AG04449 (cell line): ENCODE measurements at regions not wholly inside any gene's neighbourhood (a gene's known extent, or its start where the extent isn't known, plus 50 kb on each side); places are given as distances from the start of the nearest gene placed in this dataset.

Experiments used
- CTCF ChIA-PET: fragments of 350-600 bp; formaldehyde crosslinking; extraction: SDS; loops from one replicate; lab custom pipeline; 2021; ENCODE audit warnings: antibody characterized with exemption; lab: Yijun Ruan, JAX
- POLR2A ChIA-PET: fragments of 400-600, 350-600 bp; formaldehyde crosslinking; extraction: SDS; loops from one replicate; lab custom pipeline; 2020; ENCODE audit warnings: antibody characterized with exemption, inconsistent platforms; lab: Yijun Ruan, JAX
- DNase-seq: peaks from one replicate; pipeline ENCODE4 v3.0.0-alpha.2; 2010; ENCODE audit warnings: low read depth, low spot score
- H3K4me3 ChIP-seq: 2 replicates; pipeline ENCODE4 v1.5.1; 2011; ENCODE audit warnings: low read depth, mild to moderate bottlenecking, control low read depth, low read length
- TF ChIP-seq, protein P1 (sequence below): IDR thresholded peaks from one replicate; pipeline ENCODE4 v1.5.1; 2011; ENCODE audit warnings: mild to moderate bottlenecking, moderate library complexity, low read length, control low read depth, inconsistent platforms; ENCODE audit not compliant: insufficient read depth; ENCODE audit errors: missing control alignments

GRCh38 chr12:17527021-17527420 lies 563.0 kb downstream of the RERGL start:
- CTCF ChIA-PET = no interaction called here
- H3K4me3 ChIP-seq = no peak overlapping the region
- POLR2A ChIA-PET = no interaction called here
- DNase-seq = no peak
- TF ChIP-seq, protein P1, sequence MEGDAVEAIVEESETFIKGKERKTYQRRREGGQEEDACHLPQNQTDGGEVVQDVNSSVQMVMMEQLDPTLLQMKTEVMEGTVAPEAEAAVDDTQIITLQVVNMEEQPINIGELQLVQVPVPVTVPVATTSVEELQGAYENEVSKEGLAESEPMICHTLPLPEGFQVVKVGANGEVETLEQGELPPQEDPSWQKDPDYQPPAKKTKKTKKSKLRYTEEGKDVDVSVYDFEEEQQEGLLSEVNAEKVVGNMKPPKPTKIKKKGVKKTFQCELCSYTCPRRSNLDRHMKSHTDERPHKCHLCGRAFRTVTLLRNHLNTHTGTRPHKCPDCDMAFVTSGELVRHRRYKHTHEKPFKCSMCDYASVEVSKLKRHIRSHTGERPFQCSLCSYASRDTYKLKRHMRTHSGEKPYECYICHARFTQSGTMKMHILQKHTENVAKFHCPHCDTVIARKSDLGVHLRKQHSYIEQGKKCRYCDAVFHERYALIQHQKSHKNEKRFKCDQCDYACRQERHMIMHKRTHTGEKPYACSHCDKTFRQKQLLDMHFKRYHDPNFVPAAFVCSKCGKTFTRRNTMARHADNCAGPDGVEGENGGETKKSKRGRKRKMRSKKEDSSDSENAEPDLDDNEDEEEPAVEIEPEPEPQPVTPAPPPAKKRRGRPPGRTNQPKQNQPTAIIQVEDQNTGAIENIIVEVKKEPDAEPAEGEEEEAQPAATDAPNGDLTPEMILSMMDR = no peak

DNA sequence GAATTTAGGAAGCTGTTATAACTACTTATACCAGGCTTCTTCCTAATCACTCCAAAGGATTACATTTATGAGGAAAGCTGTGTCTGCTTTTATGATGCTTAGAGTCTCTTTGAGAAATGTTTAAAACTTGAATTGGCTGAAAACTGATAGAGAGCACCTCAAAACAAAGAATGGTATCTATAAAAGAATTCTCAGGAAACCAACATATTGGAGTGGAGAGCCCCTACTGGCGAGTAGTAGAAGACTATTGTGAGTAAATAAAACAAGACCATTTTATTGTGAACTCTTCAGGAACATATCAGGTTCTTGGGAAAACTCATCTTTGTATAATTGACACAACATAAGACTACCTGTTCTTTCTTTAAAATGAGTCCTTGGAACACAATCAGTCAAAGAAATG lies 578.6 kb downstream of the RERGL start:
- CTCF ChIA-PET = no interaction called here
- TF ChIP-seq, protein P1 = no peak
- POLR2A ChIA-PET = no interaction called here
- H3K4me3 ChIP-seq = no peak overlapping the region
- DNase-seq = no peak

GRCh38 chr12:17507336-17507735 lies 582.7 kb downstream of the RERGL start:
- H3K4me3 ChIP-seq = no peak overlapping the region
- CTCF ChIA-PET = no interaction called here
- no peak for DNase-seq
- TF ChIP-seq, protein P1 = no peak
- POLR2A ChIA-PET = no interaction called here

- ChIA-PET POLR2A (no interaction called here), CTCF (no interaction called here)
- DNase-seq = no peak
- TF ChIP-seq, protein P1 = no peak
- H3K4me3 ChIP-seq = no peak overlapping the region
Observed at GRCh38 chr12:17503742-17504141, 586.3 kb downstream of the RERGL start.

DNA sequence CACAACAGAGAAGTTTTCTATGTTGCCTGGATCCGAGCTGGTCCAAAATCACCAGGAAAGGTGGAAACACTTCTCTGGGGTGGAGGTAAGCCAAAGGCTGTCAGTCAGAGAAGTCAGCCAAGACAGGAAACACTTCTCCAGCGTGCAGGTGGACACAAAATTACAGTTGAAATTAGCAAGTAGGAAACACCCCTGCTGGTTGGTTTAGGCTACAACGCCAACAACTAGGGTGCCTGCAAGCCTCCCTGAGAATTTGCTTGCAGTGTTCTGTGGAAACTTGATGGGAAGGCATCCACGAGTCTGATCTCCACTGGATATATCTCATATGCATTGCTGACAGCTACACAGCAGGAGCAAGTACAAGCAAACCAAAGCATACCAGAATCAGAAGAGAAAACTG lies 600.5 kb downstream of the RERGL start:
- POLR2A ChIA-PET = no interaction called here
- TF ChIP-seq, protein P1 = no peak
- CTCF ChIA-PET = no interaction called here
- no peak overlapping the region for H3K4me3 ChIP-seq
- DNase-seq = no peak

DNA sequence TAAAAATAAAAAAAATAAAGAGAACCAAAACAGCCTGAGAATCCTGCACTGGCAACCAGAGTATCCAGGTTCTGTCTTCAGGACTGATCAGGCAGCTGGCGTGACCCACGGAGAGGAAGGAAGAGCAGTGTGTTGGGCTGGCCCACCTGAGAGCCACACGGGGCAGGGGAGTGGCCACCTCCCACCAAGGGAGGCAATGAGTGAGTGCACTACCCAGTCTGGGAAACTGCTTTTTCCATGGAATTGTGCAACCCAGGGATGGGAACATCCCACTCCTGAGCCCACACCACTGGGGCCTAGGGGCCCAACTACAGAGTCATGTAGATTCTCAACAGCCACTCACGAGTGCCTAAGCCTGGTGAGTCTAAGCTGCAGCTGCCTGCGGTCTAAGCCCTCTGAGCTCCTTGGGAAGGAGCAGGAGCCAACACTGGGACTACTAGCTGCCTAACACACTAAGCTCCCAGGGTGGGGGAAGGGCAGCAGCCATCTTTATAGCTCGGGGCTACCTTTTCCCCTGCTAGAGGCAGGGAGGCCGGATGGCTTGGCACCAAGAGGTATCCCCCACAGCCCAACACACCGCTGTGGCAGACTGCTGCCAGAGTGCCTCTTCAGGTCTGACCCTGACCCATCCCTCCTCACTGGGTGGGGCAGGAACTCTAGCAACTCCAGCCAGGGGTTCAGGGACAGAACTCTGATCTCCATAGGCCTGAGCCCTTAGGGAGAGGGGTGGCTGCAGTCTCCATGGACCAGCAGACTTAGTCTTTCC lies 610.9 kb downstream of the RERGL start:
- ChIA-PET CTCF (no interaction called here), POLR2A (no interaction called here)
- no peak for DNase-seq
- TF ChIP-seq, protein P1 = no peak
- H3K4me3 ChIP-seq = no peak overlapping the region
